ENCODE measurements at regions not wholly inside any gene's neighbourhood (a gene's known extent, or its start where the extent isn't known, plus 50 kb on each side); places are given as distances from the start of the nearest gene placed in this dataset.

DNA sequence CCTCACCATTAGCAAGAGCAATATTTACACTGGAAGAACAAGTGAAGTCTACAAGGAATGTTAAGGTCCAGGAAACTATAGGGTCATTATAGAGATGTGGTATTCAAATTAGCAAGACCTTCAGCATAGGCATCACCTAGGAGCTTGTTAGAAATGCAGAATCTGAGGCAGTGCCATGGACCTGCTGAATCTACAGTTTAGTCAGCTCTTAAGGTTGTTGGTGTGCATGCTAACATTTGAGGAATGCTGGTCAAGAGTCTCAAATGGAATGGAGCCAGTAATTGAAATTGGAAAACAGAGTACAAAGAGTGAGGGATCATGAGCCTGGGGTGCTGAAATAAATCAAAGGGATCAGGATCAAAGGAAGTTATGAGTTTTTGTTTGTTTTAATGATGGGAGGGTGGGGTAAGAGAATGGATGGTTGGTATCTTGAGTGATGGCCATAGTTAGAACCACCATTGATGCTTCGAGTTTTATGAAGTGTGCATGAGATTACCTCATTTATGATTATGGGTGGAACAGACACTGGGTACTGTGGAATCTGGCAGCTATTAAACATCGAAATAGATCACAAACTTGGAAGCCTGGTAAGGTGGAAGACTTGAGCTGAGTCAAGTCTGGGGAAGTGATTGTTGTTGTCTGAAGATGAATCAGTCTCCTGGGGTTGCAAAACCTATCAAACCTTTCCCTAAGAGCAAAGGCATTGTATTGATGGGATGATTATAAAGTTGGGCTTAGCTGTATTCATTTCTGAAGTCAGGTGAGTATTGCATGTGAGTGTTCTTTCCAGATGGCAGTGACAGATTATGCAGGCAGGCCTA lies 323.3 kb upstream of the E2F7 start:
- intact Hi-C loops (cut with DNase I): no loop called here
- ATAC-seq (no peak), DNase-seq (no peak)
- no peaks in the 10 kb centered on the region for H3K36me3 ChIP-seq (replicated peaks in 1 of 2; ENCODE audit: insufficient read depth in 1 of 2, low read depth in 2 of 2)
- 57 to 74% methylated on average over 2 of the region's 2 CpGs for WGBS, 2 donors
- no peaks in the 10 kb centered on the region for H3K27me3 ChIP-seq
- TF ChIP-seq, protein P1, sequence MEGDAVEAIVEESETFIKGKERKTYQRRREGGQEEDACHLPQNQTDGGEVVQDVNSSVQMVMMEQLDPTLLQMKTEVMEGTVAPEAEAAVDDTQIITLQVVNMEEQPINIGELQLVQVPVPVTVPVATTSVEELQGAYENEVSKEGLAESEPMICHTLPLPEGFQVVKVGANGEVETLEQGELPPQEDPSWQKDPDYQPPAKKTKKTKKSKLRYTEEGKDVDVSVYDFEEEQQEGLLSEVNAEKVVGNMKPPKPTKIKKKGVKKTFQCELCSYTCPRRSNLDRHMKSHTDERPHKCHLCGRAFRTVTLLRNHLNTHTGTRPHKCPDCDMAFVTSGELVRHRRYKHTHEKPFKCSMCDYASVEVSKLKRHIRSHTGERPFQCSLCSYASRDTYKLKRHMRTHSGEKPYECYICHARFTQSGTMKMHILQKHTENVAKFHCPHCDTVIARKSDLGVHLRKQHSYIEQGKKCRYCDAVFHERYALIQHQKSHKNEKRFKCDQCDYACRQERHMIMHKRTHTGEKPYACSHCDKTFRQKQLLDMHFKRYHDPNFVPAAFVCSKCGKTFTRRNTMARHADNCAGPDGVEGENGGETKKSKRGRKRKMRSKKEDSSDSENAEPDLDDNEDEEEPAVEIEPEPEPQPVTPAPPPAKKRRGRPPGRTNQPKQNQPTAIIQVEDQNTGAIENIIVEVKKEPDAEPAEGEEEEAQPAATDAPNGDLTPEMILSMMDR (IDR thresholded peaks at IDR 0.05): no peak
- no peak for TF ChIP-seq POLR2A (IDR thresholded peaks at IDR 0.05)
- H3K9me3 ChIP-seq: no peaks in the 10 kb centered on the region
- no peaks in the 10 kb centered on the region for H3K4me1 ChIP-seq
- H3K4me3 ChIP-seq: no peak overlapping the region
- H3K27ac ChIP-seq: no peak overlapping the region

DNA sequence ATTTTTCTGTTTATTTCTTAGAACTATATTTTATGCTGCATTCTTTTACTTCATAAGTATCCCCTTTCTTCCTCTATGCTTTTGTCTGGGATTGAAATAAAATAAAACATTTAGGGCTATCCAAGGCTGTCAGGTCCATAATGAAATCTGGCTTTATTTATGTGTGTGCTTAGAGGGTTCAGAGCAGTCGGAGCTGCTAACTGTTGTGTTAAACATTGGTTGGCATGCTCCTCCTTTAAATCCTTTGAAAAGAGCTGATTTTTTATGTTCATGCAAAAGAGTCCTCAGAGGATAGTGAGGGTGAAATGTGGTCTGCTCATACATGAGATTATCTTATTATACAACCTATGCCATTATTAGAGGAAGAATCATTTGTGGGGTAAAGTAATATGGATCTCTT lies 322.3 kb upstream of the E2F7 start:
- Histone ChIP-seq H3K27ac (no peak overlapping the region), H3K9me3 (no peaks in the 10 kb centered on the region), H3K36me3 (replicated peaks in 1 of 2; ENCODE audit: insufficient read depth in 1 of 2, low read depth in 2 of 2) (no peaks in the 10 kb centered on the region), H3K4me3 (no peak overlapping the region), H3K4me1 (no peaks in the 10 kb centered on the region), H3K27me3 (no peaks in the 10 kb centered on the region)
- ATAC-seq (no peak), DNase-seq (no peak)
- no peak for TF ChIP-seq POLR2A (IDR thresholded peaks at IDR 0.05)
- TF ChIP-seq, protein P1 (IDR thresholded peaks at IDR 0.05): no peak
- intact Hi-C loops (cut with DNase I): no loop called here
- 39 to 57% methylated on average over 1 of the region's 1 CpG for WGBS, 2 donors

DNA sequence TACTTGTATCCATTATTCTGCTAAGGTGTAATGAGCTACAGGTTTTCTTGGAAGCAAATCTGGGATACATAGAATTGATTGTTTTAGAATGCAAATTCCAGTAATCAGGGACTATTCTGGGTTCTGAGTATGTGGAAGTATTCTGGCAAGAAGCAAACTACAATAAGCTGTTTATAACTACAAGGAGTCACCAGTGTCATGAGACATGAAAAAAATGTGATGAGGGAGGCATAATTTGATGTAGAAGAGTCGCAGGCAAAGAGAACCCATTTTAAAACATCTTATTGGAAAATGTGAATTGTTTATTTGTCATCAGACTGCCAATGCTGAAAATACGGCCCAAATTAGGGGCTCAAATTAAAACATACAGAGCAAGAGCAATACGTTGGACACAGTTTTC lies 321.8 kb upstream of the E2F7 start:
- Histone ChIP-seq H3K4me1 (no peaks in the 10 kb centered on the region), H3K36me3 (replicated peaks in 1 of 2; ENCODE audit: insufficient read depth in 1 of 2, low read depth in 2 of 2) (no peaks in the 10 kb centered on the region), H3K27ac (no peak overlapping the region), H3K4me3 (no peak overlapping the region), H3K27me3 (no peaks in the 10 kb centered on the region), H3K9me3 (no peaks in the 10 kb centered on the region)
- intact Hi-C loops (cut with DNase I): no loop called here
- no peak for ATAC-seq
- TF ChIP-seq, protein P1 (IDR thresholded peaks at IDR 0.05): no peak
- no peak for TF ChIP-seq POLR2A (IDR thresholded peaks at IDR 0.05)
- DNase-seq: no peak
- 35 to 45% methylated on average over 3 of the region's 3 CpGs for WGBS, 2 donors

DNA sequence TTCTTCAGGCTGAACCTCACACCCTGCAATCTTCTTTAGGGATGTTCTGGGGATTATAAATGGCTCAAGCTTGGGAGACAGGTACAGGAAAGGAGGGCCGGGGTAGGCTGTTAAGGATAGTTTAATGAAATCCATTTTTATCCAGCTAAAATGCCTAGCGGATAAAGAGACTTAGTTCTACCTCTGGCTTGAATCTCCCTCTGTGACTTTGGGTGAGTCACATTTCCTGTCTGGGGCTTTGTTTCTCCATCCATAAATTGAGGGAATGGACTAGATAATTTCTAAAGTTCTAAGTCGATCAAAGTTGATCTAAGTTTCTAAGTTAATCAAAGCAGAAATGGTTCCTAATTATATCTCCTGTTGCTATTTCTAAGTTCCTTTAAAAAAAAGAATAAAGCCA lies 319.6 kb upstream of the E2F7 start:
- intact Hi-C loops (cut with DNase I): no loop called here
- 55 to 67% methylated on average over 3 of the region's 3 CpGs for WGBS, 2 donors
- DNase-seq (no peak), ATAC-seq (no peak)
- Histone ChIP-seq H3K36me3 (replicated peaks in 1 of 2; ENCODE audit: insufficient read depth in 1 of 2, low read depth in 2 of 2) (no peaks in the 10 kb centered on the region), H3K9me3 (no peaks in the 10 kb centered on the region), H3K4me3 (no peak overlapping the region), H3K4me1 (no peaks in the 10 kb centered on the region), H3K27me3 (no peaks in the 10 kb centered on the region), H3K27ac (no peak overlapping the region)
- TF ChIP-seq, protein P1 (IDR thresholded peaks at IDR 0.05): no peak
- TF ChIP-seq POLR2A (IDR thresholded peaks at IDR 0.05): no peak
